ENCODE measurements at regions not wholly inside any gene's neighbourhood (a gene's known extent, or its start where the extent isn't known, plus 50 kb on each side); places are given as distances from the start of the nearest gene placed in this dataset.

- Histone ChIP-seq H3K4me2 (no peak overlapping the region), H3K9ac (no peak overlapping the region), H3K27me3 (no peaks in the 10 kb centered on the region), H3F3A (ENCODE audit: low read depth) (no peaks in the 10 kb centered on the region), H4K20me1 (ENCODE audit: low read depth) (no peaks in the 10 kb centered on the region), H3K4me3 (no peak overlapping the region), H3K27ac (no peak overlapping the region), H3K9me3 (ENCODE audit: low read depth) (no peaks in the 10 kb centered on the region), H3K4me1 (no peaks in the 10 kb centered on the region), H3K36me3 (no peaks in the 10 kb centered on the region), H3K79me2 (ENCODE audit: low read depth) (no peaks in the 10 kb centered on the region), H2AFZ (replicated peaks) (no peak overlapping the region)
- H3K27me3 Mint-ChIP-seq (ENCODE audit: insufficient read depth, low read depth), result peaks cover 2% of the 10 kb centered on the region
- DNase-seq (ENCODE audit: low spot score), result no peak
- no peak for TF ChIP-seq CTCF (IDR thresholded peaks at IDR 0.05)
- H3K4me3 Mint-ChIP-seq, result no peak overlapping the region
- no peaks in the 10 kb centered on the region for H3K9me3 Mint-ChIP-seq
- H3K4me1 Mint-ChIP-seq, result no peaks in the 10 kb centered on the region
- H3K36me3 Mint-ChIP-seq, result no peaks in the 10 kb centered on the region
- no peak overlapping the region for H3K27ac Mint-ChIP-seq
These were observed 564.2 kb downstream of the TSN start for GRCh38 chr2:122319539-122320132.

- H3K9ac ChIP-seq, result no peak overlapping the region
- H3K4me3 ChIP-seq, result no peak overlapping the region
- no peaks in the 10 kb centered on the region for H3K4me1 Mint-ChIP-seq
- DNase-seq (ENCODE audit: low spot score), result peak; percentile 48
- TF ChIP-seq EZH2 (IDR thresholded peaks at IDR 0.05), result no peak
- no peak for TF ChIP-seq CTCF (IDR thresholded peaks at IDR 0.05)
- TF ChIP-seq EZH2phosphoT487 (IDR thresholded peaks at IDR 0.05), result no peak
- H3K27ac Mint-ChIP-seq, result no peak overlapping the region
- no peak overlapping the region for H3K4me3 Mint-ChIP-seq
- H3K9me3 Mint-ChIP-seq, result no peaks in the 10 kb centered on the region
- H3K27me3 ChIP-seq, result no peaks in the 10 kb centered on the region
- no peak overlapping the region for H3K27ac ChIP-seq
- no peaks in the 10 kb centered on the region for H3K36me3 Mint-ChIP-seq
- peaks cover 2% of the 10 kb centered on the region for H3K27me3 Mint-ChIP-seq (ENCODE audit: insufficient read depth, low read depth)
- H3K4me2 ChIP-seq, result no peak overlapping the region
- H2AFZ ChIP-seq (replicated peaks), result no peak overlapping the region
- H3K9me3 ChIP-seq (ENCODE audit: low read depth), result no peaks in the 10 kb centered on the region
- H3K36me3 ChIP-seq, result no peaks in the 10 kb centered on the region
- H3K4me1 ChIP-seq, result no peaks in the 10 kb centered on the region
- no peaks in the 10 kb centered on the region for H3K79me2 ChIP-seq (ENCODE audit: low read depth)
- no peaks in the 10 kb centered on the region for H4K20me1 ChIP-seq (ENCODE audit: low read depth)
- no peaks in the 10 kb centered on the region for H3F3A ChIP-seq (ENCODE audit: low read depth)
These were observed 567.4 kb downstream of the TSN start for GRCh38 chr2:122322815-122323214.

GRCh38 chr2:122323927-122324326 lies 568.5 kb downstream of the TSN start:
- no peak overlapping the region for H2AFZ ChIP-seq (replicated peaks)
- Mint-ChIP-seq H3K36me3 (no peaks in the 10 kb centered on the region), H3K27me3 (ENCODE audit: insufficient read depth, low read depth) (peaks cover 2% of the 10 kb centered on the region), H3K9me3 (no peaks in the 10 kb centered on the region), H3K4me3 (no peak overlapping the region), H3K4me1 (no peaks in the 10 kb centered on the region), H3K27ac (no peak overlapping the region)
- H3K27me3 ChIP-seq, result no peaks in the 10 kb centered on the region
- TF ChIP-seq EZH2 (IDR thresholded peaks at IDR 0.05) (no peak), EZH2phosphoT487 (IDR thresholded peaks at IDR 0.05) (no peak), CTCF (IDR thresholded peaks at IDR 0.05) (no peak)
- no peak overlapping the region for H3K27ac ChIP-seq
- no peaks in the 10 kb centered on the region for H3K9me3 ChIP-seq (ENCODE audit: low read depth)
- H3F3A ChIP-seq (ENCODE audit: low read depth), result no peaks in the 10 kb centered on the region
- no peak overlapping the region for H3K4me3 ChIP-seq
- no peaks in the 10 kb centered on the region for H3K36me3 ChIP-seq
- DNase-seq (ENCODE audit: low spot score), result no peak
- H3K9ac ChIP-seq, result no peak overlapping the region
- no peaks in the 10 kb centered on the region for H3K79me2 ChIP-seq (ENCODE audit: low read depth)
- no peaks in the 10 kb centered on the region for H3K4me1 ChIP-seq
- H4K20me1 ChIP-seq (ENCODE audit: low read depth), result no peaks in the 10 kb centered on the region
- no peak overlapping the region for H3K4me2 ChIP-seq

Measured in neural progenitor cell (in vitro differentiated cells).